ENCODE measurements at regions not wholly inside any gene's neighbourhood (a gene's known extent, or its start where the extent isn't known, plus 50 kb on each side); places are given as distances from the start of the nearest gene placed in this dataset.

- no peaks in the 10 kb centered on the region for H3K4me1 Mint-ChIP-seq (ENCODE audit: low read depth)
Measured at GRCh38 chr18:70622622-70623419, 334.0 kb downstream of the SOCS6 start.

GRCh38 chr18:70621710-70622109, 332.9 kb downstream of the SOCS6 start:
- Mint-ChIP-seq H3K9me3 (peaks cover 46% of the 10 kb centered on the region), H3K27ac (no peak overlapping the region), H3K36me3 (ENCODE audit: low read depth) (no peaks in the 10 kb centered on the region), H3K4me3 (no peak overlapping the region), H3K27me3 (ENCODE audit: insufficient read depth) (peaks cover 2% of the 10 kb centered on the region), H3K4me1 (ENCODE audit: low read depth) (no peaks in the 10 kb centered on the region)
- TF ChIP-seq CTCF (IDR thresholded peaks at IDR 0.05), result no peak
- no peak for DNase-seq

More at GRCh38 chr18:70622622-70623419, 334.0 kb downstream of the SOCS6 start:
- H3K4me3 Mint-ChIP-seq, result no peak overlapping the region
- H3K27me3 Mint-ChIP-seq (ENCODE audit: insufficient read depth), result peaks cover 2% of the 10 kb centered on the region
- H3K9me3 Mint-ChIP-seq, result peaks cover 42% of the 10 kb centered on the region
- no peak overlapping the region for H3K27ac Mint-ChIP-seq
- H3K36me3 Mint-ChIP-seq (ENCODE audit: low read depth), result no peaks in the 10 kb centered on the region
- TF ChIP-seq CTCF (IDR thresholded peaks at IDR 0.05), result no peak
- DNase-seq, result no peak

DNA sequence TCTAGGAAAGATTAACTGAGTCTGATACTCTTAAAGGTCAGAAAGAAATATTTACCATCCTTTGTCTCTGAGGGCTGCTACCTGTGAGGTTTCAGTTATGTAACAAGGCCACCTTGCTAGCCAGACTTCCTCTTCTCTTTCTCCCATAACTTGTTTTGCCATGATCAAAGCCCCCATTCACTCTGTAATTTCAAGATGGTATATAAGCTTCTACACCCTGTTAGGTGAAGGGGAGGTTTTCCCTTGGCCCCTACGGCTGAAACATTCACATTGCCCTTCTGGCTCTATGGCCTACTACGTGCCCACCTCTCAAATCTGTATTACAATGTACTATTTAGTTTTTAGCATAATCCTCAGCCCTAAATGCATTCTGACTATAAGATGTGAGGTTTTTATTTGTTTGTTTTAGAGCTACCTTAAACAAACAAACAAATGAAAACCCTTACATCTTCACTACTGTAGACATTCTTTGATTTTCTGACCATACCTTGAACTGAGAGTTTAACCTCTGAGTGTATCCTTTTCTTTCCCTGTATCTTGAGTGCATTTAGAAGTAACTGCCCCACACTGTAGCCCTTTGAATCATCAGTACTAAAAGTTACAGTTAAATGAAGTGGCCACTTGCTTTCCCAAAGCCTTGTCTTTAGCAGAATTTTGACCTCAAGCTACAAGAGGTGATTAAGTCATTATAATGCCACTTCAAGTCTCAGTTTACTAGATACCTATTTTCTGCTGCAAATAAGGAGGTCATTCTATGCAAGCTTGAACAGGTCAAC, 332.2 kb downstream of the SOCS6 start:
- H3K36me3 Mint-ChIP-seq (ENCODE audit: low read depth), result no peaks in the 10 kb centered on the region

GRCh38 chr18:70617020-70617763, 328.3 kb downstream of the SOCS6 start:
- no peak overlapping the region for H3K27ac Mint-ChIP-seq
- DNase-seq, result no peak
- H3K9me3 Mint-ChIP-seq, result peaks cover 44% of the 10 kb centered on the region
- H3K36me3 Mint-ChIP-seq (ENCODE audit: low read depth), result no peaks in the 10 kb centered on the region
- no peaks in the 10 kb centered on the region for H3K4me1 Mint-ChIP-seq (ENCODE audit: low read depth)
- peaks cover 2% of the 10 kb centered on the region for H3K27me3 Mint-ChIP-seq (ENCODE audit: insufficient read depth)
- no peak overlapping the region for H3K4me3 Mint-ChIP-seq
- TF ChIP-seq CTCF (IDR thresholded peaks at IDR 0.05), result no peak

More for the DNA sequence above, 332.2 kb downstream of the SOCS6 start:
- Mint-ChIP-seq H3K4me3 (no peak overlapping the region), H3K27me3 (ENCODE audit: insufficient read depth) (peaks cover 2% of the 10 kb centered on the region), H3K4me1 (ENCODE audit: low read depth) (no peaks in the 10 kb centered on the region), H3K9me3 (peaks cover 53% of the 10 kb centered on the region), H3K27ac (no peak overlapping the region)
- DNase-seq, result no peak
- TF ChIP-seq CTCF (IDR thresholded peaks at IDR 0.05), result no peak

- H3K4me3 Mint-ChIP-seq, result no peak overlapping the region
- H3K27ac Mint-ChIP-seq, result no peak overlapping the region
- no peaks in the 10 kb centered on the region for H3K4me1 Mint-ChIP-seq (ENCODE audit: low read depth)
- peaks cover 1% of the 10 kb centered on the region; the same call in 1 of the 2 replicates for H3K27me3 Mint-ChIP-seq (ENCODE audit: insufficient read depth)
- DNase-seq, result no peak
- H3K36me3 Mint-ChIP-seq (ENCODE audit: low read depth), result 0 out of 2 replicates have a peak, but pooled peaks cover 4% of the 10 kb centered on the region
- TF ChIP-seq CTCF (IDR thresholded peaks at IDR 0.05), result no peak
- H3K9me3 Mint-ChIP-seq, result peaks cover 20% of the 10 kb centered on the region
Measured at GRCh38 chr18:70600225-70600925, 311.5 kb downstream of the SOCS6 start.
